Heart right ventricle (tissue), 16 donors: ENCODE measurements at regions not wholly inside any gene's neighbourhood (a gene's known extent, or its start where the extent isn't known, plus 50 kb on each side); places are given as distances from the start of the nearest gene placed in this dataset.

Source experiments
- ATAC-seq, 8 donors: fragments of 200-7000 bp; cut with Tn5 transposase; one replicate each; pipeline ENCODE4 v1.9.1; 2020; ENCODE audit warnings: mild to moderate bottlenecking in 8 of 8, moderate library complexity in 8 of 8, moderate number of reproducible peaks in 1 of 8
- DNase-seq, 2 donors: peaks; one replicate each; pipeline ENCODE4 v3.0.0-alpha.2; 2020
- H3K27ac ChIP-seq, 10 donors: fragments of 200-600 bp; sonication (generic) in 2 of 10; one replicate each; pipeline versions ENCODE4 v1.5.0 to v1.8.0; 2020 to 2022; ENCODE audit warnings: mild to moderate bottlenecking in 3 of 10
- H3K27me3 ChIP-seq, 7 donors: fragments of 200-600 bp; one replicate each; pipeline ENCODE4 v1.8.0; 2021 to 2022; ENCODE audit warnings: mild to moderate bottlenecking in 2 of 7
- H3K36me3 ChIP-seq, 9 donors: fragments of 200-600 bp; sonication (generic) in 1 of 9; one replicate each; pipeline versions ENCODE4 v1.5.0 to v1.8.0; 2020 to 2022; ENCODE audit warnings: mild to moderate bottlenecking in 2 of 9
- H3K4me1 ChIP-seq, 9 donors: fragments of 200-600 bp; sonication (generic) in 1 of 9; one replicate each; pipeline versions ENCODE4 v1.5.0 to v1.8.0; 2020 to 2022; ENCODE audit warnings: mild to moderate bottlenecking in 4 of 9
- H3K4me3 ChIP-seq, 10 donors: fragments of 200-600 bp; sonication (generic) in 2 of 10; one replicate each; pipeline versions ENCODE4 v1.5.0 to v1.8.0; 2020 to 2022; ENCODE audit warnings: mild to moderate bottlenecking in 7 of 10, moderate library complexity in 2 of 10
- H3K9me3 ChIP-seq, 11 donors: fragments of 200-600 bp in 10 of 11; sonication (generic) in 2 of 11; one replicate each; pipeline versions ENCODE4 v1.5.0 to v1.8.0; 2013 to 2022; ENCODE audit warnings: mild to moderate bottlenecking in 2 of 11, control low read depth in 1 of 11, moderate library complexity in 1 of 11
- CTCF ChIP-seq, 9 donors: fragments of 200-600 bp; sonication (generic) in 2 of 9; IDR thresholded peaks; one replicate each; pipeline versions ENCODE4 v1.5.0 to v1.8.0; 2021 to 2022; ENCODE audit warnings: antibody characterized with exemption in 9 of 9, mild to moderate bottlenecking in 5 of 9, moderate library complexity in 1 of 9
- WGBS, 2 donors: extraction: QIAGEN DNeasy Blood & Tissue Kit; methylation state at CpG; one replicate each; pipeline ENCODE4 v1.1.7; 2013; ENCODE audit warnings: inconsistent platforms in 1 of 2; 5-methylcytosine and 5-hydroxymethylcytosine counted together
- intact Hi-C, 10 donors: fragments of 100-400 bp; cut with DNase I; formaldehyde crosslinking; loops; one replicate each; pipeline versions ENCODE4 v1.11.1 to v1.14.2; 2022
- donor health status: Arrhythmogenic right ventricular cardiomyopathy.
- donor health status: ischemic (EF 13 %, LVEDD 7.1; RV severe dilation, severe dysfunction).
- donor health status: healthy with polysubstance abuse.
- donor health status: DM: no; HTN: yes; CAD: no.
- donor health status: DM: no; HTN: no; CAD: no.
- donor health status: ischemic (EF 25% LVEDD 6.9; RV normal size, moderate dysfunction).
- donor health status: ischemic (EF 25% LVEDD 5.7; RV mildly dilated, moderate dysfunction).
- donor health status: healthy.
- donor health status: DM: yes; HTN: yes; CAD: no.
- donor health status: Ischemic cardiomyopathy.
- donor health status: ischemic (EF 35%, LVEDD 5.7; RV mildly dilated, moderate dysfunction).
- donor health status: nonischemic (EF 11% LVEDD 7.7; RV severe dilation, severe dysfunction).
- donor health status: DM: yes; HTN: yes; CAD: no.
- donor health status: PGD.
- donor health status: ischemic (EF 29% LVEDD 5.4; RV normal size, mild dysfunction).
- donor health status: nonischemic (EF 23%, LVEDD 6.1; RV moderate dilation, normal function).

- Histone ChIP-seq H3K27ac (no peak overlapping the region), H3K4me3 (no peak overlapping the region), H3K9me3 (no peaks in the 10 kb centered on the region), H3K36me3 (no peaks in the 10 kb centered on the region), H3K27me3 (no peaks in the 10 kb centered on the region), H3K4me1 (peaks cover 0 to 49% (median 14%) of the 10 kb centered on the region in 9 donors)
- ATAC-seq (no peak), DNase-seq (no peak)
- 85 to 93% methylated on average over 3 of the region's 3 CpGs for WGBS, 2 donors
- TF ChIP-seq CTCF (IDR thresholded peaks at IDR 0.05): no peak
- intact Hi-C loops: no loop called here
Observed at GRCh38 chr13:74035896-74036295, 98.3 kb downstream of the KLF12 start.

- H3K4me3 ChIP-seq: peak overlapping the region in 5 of 10 donors; percentile 12 to 37 (median 24)
Observed at GRCh38 chr13:74032325-74032724, 101.9 kb downstream of the KLF12 start.

GRCh38 chr13:74027161-74027779, 106.9 kb downstream of the KLF12 start:
- Histone ChIP-seq H3K27me3 (no peaks in the 10 kb centered on the region), H3K36me3 (no peaks in the 10 kb centered on the region), H3K4me3 (no peak overlapping the region), H3K27ac (peak overlapping the region in 1 of 10 donors; percentile 4), H3K9me3 (no peaks in the 10 kb centered on the region), H3K4me1 (peaks cover 0 to 63% (median 21%) of the 10 kb centered on the region in 9 donors)
- TF ChIP-seq CTCF (IDR thresholded peaks at IDR 0.05): no peak
- intact Hi-C loops: no loop called here
- no peak for ATAC-seq
- 94 to 97% methylated on average over 4 of the region's 4 CpGs for WGBS, 2 donors
- DNase-seq: no peak

More at GRCh38 chr13:74032325-74032724, 101.9 kb downstream of the KLF12 start:
- Histone ChIP-seq H3K36me3 (no peaks in the 10 kb centered on the region), H3K9me3 (no peaks in the 10 kb centered on the region), H3K4me1 (peaks cover 0 to 54% (median 10%) of the 10 kb centered on the region in 9 donors), H3K27me3 (no peaks in the 10 kb centered on the region), H3K27ac (peak overlapping the region in 2 of 10 donors; percentile 11 to 15)
- WGBS, 2 donors: 84 to 90% methylated on average over 4 of the region's 4 CpGs
- no peak for TF ChIP-seq CTCF (IDR thresholded peaks at IDR 0.05)
- no peak for DNase-seq
- no peak for ATAC-seq
- intact Hi-C loops: no loop called here

GRCh38 chr13:74026753-74027152, 107.5 kb downstream of the KLF12 start:
- no peak for TF ChIP-seq CTCF (IDR thresholded peaks at IDR 0.05)
- 46 to 52% methylated on average over 4 of the region's 4 CpGs for WGBS, 2 donors
- intact Hi-C loops: no loop called here
- H3K27ac ChIP-seq: peak overlapping the region in 1 of 10 donors; percentile 4
- no peaks in the 10 kb centered on the region for H3K9me3 ChIP-seq
- no peaks in the 10 kb centered on the region for H3K36me3 ChIP-seq
- DNase-seq (no peak), ATAC-seq (peak in 1 of 8 donors; percentile 23)
- H3K4me1 ChIP-seq: peaks cover 0 to 57% (median 21%) of the 10 kb centered on the region in 9 donors
- no peak overlapping the region for H3K4me3 ChIP-seq
- H3K27me3 ChIP-seq: no peaks in the 10 kb centered on the region
